BJ (cell line): ENCODE measurements at regions not wholly inside any gene's neighbourhood (a gene's known extent, or its start where the extent isn't known, plus 50 kb on each side); places are given as distances from the start of the nearest gene placed in this dataset. TPM values are rescaled to one million over a fixed set of nuclear protein-coding genes. Genes with fewer than 3 reads are reported as not detected.

ENCODE experiments used
- CTCF ChIA-PET: fragments of 350-600 bp; formaldehyde crosslinking; extraction: SDS; loops from one replicate; lab custom pipeline; 2021; ENCODE audit warnings: antibody characterized with exemption, inconsistent platforms; lab: Yijun Ruan, JAX
- POLR2A ChIA-PET: fragments of 300-600 bp; sonication (Branson Sonifier 250); formaldehyde crosslinking; extraction: SDS; loops from one replicate; lab custom pipeline; 2021; ENCODE audit warnings: antibody characterized with exemption; lab: Charles Lee
- DNase-seq: peaks from one replicate; pipeline ENCODE4 v3.0.0-alpha.2; 2011; ENCODE audit warnings: low read depth
- H3K27me3 ChIP-seq: 2 replicates; pipeline ENCODE4 v1.6.0; 2011; ENCODE audit warnings: low read length; ENCODE audit not compliant: control insufficient read depth, insufficient read depth
- H3K36me3 ChIP-seq: 2 replicates; pipeline ENCODE4 v1.5.1; 2011; ENCODE audit warnings: low read length; ENCODE audit not compliant: control insufficient read depth, insufficient read depth
- H3K4me3 ChIP-seq: 2 replicates; pipeline ENCODE4 v1.5.1; 2011; ENCODE audit warnings: low read depth, mild to moderate bottlenecking, control low read depth, low read length
- CTCF ChIP-seq: IDR thresholded peaks from 2 replicates; pipeline ENCODE4 v1.5.1; 2011; ENCODE audit warnings: low read depth, mild to moderate bottlenecking, control low read depth, inconsistent platforms, low read length, moderate library complexity; ENCODE audit not compliant: insufficient read depth
- small RNA-seq: library from RNA; depleted of rRNA; stranded (forward); fragments of <200 nt; gene quantifications from one replicate; pipeline ENCODE3, GENCODE V24; 2012; ENCODE audit warnings: low replicate concordance, low read depth; ENCODE audit not compliant: insufficient read length

DNA sequence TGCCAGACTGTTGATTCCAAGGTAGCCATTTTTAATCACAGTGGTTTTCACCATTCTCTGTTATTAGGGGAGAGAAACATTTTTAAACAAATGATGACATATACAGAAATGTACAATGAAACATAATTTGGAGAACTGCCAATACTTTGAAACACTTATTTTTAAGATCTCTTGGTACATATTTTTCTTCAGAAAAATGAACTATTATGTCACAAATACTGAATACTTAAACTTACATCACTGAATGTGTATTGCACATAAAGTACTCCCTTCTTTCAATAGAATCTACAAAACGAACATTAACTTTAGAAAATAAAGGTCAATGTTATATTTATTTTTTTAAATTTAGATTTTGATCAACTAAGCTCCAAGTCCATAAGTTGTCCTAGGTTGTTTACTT, 71.7 kb upstream of the CPNE8 start:
- POLR2A ChIA-PET, result no interaction called here

DNA sequence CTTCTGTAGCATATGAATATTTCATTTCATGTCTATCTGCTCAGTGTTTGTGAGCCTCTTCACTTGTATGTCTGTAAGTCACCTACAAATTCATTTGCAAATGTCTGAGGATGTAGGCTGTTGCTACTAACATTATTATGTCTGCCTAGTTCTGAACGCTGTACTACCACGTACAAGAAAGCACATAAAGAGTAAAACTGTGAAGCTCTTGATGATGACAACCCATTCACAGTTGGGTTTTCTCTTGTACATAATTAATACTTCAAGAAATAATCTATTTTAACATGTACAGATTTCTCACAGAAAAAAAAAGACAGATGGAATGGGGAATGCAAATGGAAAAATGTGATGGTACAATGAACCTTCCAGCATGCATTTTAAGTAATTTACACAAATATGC, 64.3 kb upstream of the CPNE8 start:
- DNase-seq, result no peak
- POLR2A ChIA-PET, result no interaction called here
- no peak for TF ChIP-seq CTCF
- Histone ChIP-seq H3K36me3 (no peaks in the 10 kb centered on the region), H3K4me3 (no peak overlapping the region), H3K27me3 (no peaks in the 10 kb centered on the region)
- CTCF ChIA-PET, result no interaction called here

More for the DNA sequence above, 71.7 kb upstream of the CPNE8 start:
- H3K27me3 ChIP-seq, result no peaks in the 10 kb centered on the region
- TF ChIP-seq CTCF, result no peak
- CTCF ChIA-PET, result no interaction called here
- no peaks in the 10 kb centered on the region for H3K36me3 ChIP-seq
- H3K4me3 ChIP-seq, result no peak overlapping the region
- no peak for DNase-seq

DNA sequence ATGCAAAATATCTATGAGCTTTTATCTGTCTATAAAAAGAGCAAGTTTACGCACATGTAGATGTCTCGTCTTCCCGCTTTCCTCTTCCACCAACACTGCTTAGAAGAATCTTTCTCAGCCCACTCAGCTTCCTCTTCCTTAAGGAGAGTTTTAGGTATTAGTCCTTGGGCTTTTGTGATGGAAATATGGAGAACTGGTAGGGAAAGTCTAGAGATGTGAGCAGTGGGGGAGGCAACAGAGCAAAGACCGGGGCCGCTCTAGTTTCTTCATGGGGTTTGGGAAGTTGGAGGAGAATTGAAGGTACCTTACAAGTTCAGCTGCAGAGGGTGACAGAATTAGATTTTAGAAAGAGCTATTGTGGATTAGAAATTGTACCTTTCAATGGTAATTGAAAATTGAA, 56.3 kb upstream of the CPNE8 start:
- H3K4me3 ChIP-seq, result no peak overlapping the region
- CTCF ChIA-PET, result no interaction called here

DNA sequence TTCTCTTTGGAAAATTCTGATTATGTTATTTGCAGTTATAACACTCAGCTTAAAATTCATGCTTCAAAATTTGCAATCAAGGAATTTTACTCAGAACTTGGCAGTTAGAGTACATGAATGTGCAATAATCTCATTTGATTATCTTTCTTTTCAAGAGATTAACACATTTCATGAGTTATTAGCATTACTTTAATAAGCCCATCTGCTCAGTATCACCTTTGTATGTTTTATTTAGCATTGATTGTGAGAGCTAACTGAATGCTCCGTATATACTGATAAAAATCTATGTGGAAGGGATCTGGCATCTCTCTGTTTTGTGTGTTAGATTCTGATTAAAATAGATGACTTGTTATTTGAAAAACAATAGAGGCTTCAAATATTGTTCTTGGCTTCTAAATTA, 55.6 kb upstream of the CPNE8 start:
- no peak for DNase-seq
- H3K4me3 ChIP-seq, result no peak overlapping the region
- ChIA-PET POLR2A (no interaction called here), CTCF (no interaction called here)
- no peaks in the 10 kb centered on the region for H3K36me3 ChIP-seq
- H3K27me3 ChIP-seq, result no peaks in the 10 kb centered on the region
- TF ChIP-seq CTCF, result no peak

More for the DNA sequence above, 56.3 kb upstream of the CPNE8 start:
- H3K36me3 ChIP-seq, result no peaks in the 10 kb centered on the region
- no peaks in the 10 kb centered on the region for H3K27me3 ChIP-seq
- no peak for DNase-seq
- POLR2A ChIA-PET, result no interaction called here
- no peak for TF ChIP-seq CTCF

DNA sequence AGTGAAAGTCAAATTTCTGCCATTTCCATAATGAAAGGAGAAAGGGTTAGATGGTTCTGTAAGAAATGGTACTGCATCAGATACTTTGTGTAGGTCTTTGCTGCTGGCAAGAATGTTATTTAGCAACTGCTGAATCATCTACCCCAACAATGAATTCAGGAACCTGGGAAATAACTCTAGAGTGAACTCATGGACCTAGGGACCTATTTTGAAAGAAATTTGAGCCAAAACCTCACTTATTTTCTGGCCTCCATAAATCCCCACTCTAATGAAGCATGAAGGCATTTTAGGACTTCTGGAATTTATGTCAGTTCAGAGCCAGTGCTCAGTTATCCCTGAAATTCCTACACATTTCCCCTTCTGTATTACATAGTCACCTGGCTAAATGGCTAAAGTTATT, 50.9 kb upstream of the CPNE8 start:
- Histone ChIP-seq H3K4me3 (no peak overlapping the region), H3K36me3 (no peaks in the 10 kb centered on the region), H3K27me3 (no peaks in the 10 kb centered on the region)
- DNase-seq, result no peak
- TF ChIP-seq CTCF, result no peak
- CTCF ChIA-PET, result interaction anchor here (0.6 kb wide), 1 partner anchor 8 kb away, joined by 4 read pairs; no protein-coding TSS in a partner anchor
- POLR2A ChIA-PET, result no interaction called here

Small RNA genes lying in the stretch of these regions (small RNA-seq; reads per million reads assigned to genes)
- gene AC084373.1, result not detected
